GM20431 (cell line): ENCODE measurements at regions not wholly inside any gene's neighbourhood (a gene's known extent, or its start where the extent isn't known, plus 50 kb on each side); places are given as distances from the start of the nearest gene placed in this dataset.

Experiments
- in situ Hi-C: fragments of 300-500 bp; cut with MseI, MboI; formaldehyde crosslinking; loops from one replicate; pipeline ENCODE4 v1.15.0; 2020; ENCODE audit warnings: low sequenced_read_pairs; ENCODE audit not compliant: unreplicated experiment

GRCh38 chr2:146270618-146271017 lies 1574.2 kb upstream of the ACVR2A start:
- in situ Hi-C loops, result no loop called here

- in situ Hi-C loops, result no loop called here
These were observed 1577.7 kb upstream of the ACVR2A start for GRCh38 chr2:146267093-146267492.

- in situ Hi-C loops, result no loop called here
These were observed 1579.2 kb upstream of the ACVR2A start for GRCh38 chr2:146265656-146266055.

- in situ Hi-C loops, result no loop called here
These were observed 1582.2 kb upstream of the ACVR2A start for GRCh38 chr2:146262606-146263005.

- in situ Hi-C loops, result no loop called here
These were observed 1584.3 kb upstream of the ACVR2A start for GRCh38 chr2:146260551-146260950.

- in situ Hi-C loops, result no loop called here
These were observed 1585.0 kb upstream of the ACVR2A start for GRCh38 chr2:146259816-146260215.

GRCh38 chr2:146258071-146258470 lies 1586.8 kb upstream of the ACVR2A start:
- in situ Hi-C loops, result no loop called here

GRCh38 chr2:146252119-146252518 lies 1592.7 kb upstream of the ACVR2A start:
- in situ Hi-C loops, result no loop called here

- in situ Hi-C loops, result no loop called here
These were observed 1593.5 kb upstream of the ACVR2A start for GRCh38 chr2:146251328-146251727.

- in situ Hi-C loops, result no loop called here
These were observed 1597.9 kb upstream of the ACVR2A start for GRCh38 chr2:146246736-146247523.

GRCh38 chr2:146246002-146246735 lies 1598.7 kb upstream of the ACVR2A start:
- in situ Hi-C loops, result no loop called here

GRCh38 chr2:146244830-146245229 lies 1600.0 kb upstream of the ACVR2A start:
- in situ Hi-C loops, result no loop called here

GRCh38 chr2:146244131-146244530 lies 1600.7 kb upstream of the ACVR2A start:
- in situ Hi-C loops, result no loop called here

- in situ Hi-C loops, result no loop called here
These were observed 1603.8 kb upstream of the ACVR2A start for GRCh38 chr2:146241023-146241422.

GRCh38 chr2:146240391-146240790 lies 1604.4 kb upstream of the ACVR2A start:
- in situ Hi-C loops, result no loop called here

GRCh38 chr2:146239392-146240135 lies 1605.3 kb upstream of the ACVR2A start:
- in situ Hi-C loops, result no loop called here

- in situ Hi-C loops, result no loop called here
These were observed 1606.4 kb upstream of the ACVR2A start for GRCh38 chr2:146238254-146238966.

- in situ Hi-C loops, result no loop called here
These were observed 1609.7 kb upstream of the ACVR2A start for GRCh38 chr2:146235158-146235557.

- in situ Hi-C loops, result no loop called here
These were observed 1615.2 kb upstream of the ACVR2A start for GRCh38 chr2:146229508-146230155.
